Transverse colon (tissue), 4 donors: ENCODE measurements at regions not wholly inside any gene's neighbourhood (a gene's known extent, or its start where the extent isn't known, plus 50 kb on each side); places are given as distances from the start of the nearest gene placed in this dataset.

Experiments
- DNase-seq: peaks from one replicate; pipeline ENCODE4 v3.0.0-alpha.2; 2019
- H3K27ac ChIP-seq, 4 donors: fragments of 200-600 bp; sonication (generic); 2 replicates each; pipeline ENCODE4 v1.5.1; 2016 to 2018; ENCODE audit warnings: inconsistent platforms in 4 of 4
- H3K27me3 ChIP-seq: fragments of 200-600 bp; sonication (generic); 2 replicates; pipeline ENCODE4 v1.5.1; 2017; ENCODE audit warnings: inconsistent platforms
- H3K36me3 ChIP-seq, 4 donors: fragments of 200-600 bp; sonication (generic); 2 replicates each; pipeline ENCODE4 v1.5.1; 2017 to 2019; ENCODE audit warnings: inconsistent platforms in 4 of 4
- H3K4me1 ChIP-seq, 4 donors: fragments of 200-600 bp; sonication (generic); 2 replicates each; pipeline ENCODE4 v1.5.1; 2017 to 2020; ENCODE audit warnings: inconsistent platforms in 4 of 4
- H3K4me3 ChIP-seq, 4 donors: fragments of 200-600 bp; sonication (generic); 1 replicate in 1 of 4; 2 replicates in 3 of 4; pipeline versions ENCODE4 v1.5.1 to v1.6.1; 2017 to 2019; ENCODE audit warnings: inconsistent platforms in 4 of 4
- H3K9me3 ChIP-seq, 2 donors: fragments of 200-600 bp; sonication (generic); 2 replicates each; pipeline ENCODE4 v1.5.1; 2017 to 2019; ENCODE audit warnings: inconsistent platforms in 2 of 2
- EP300 ChIP-seq: sonication (generic); formaldehyde crosslinking; IDR thresholded peaks from one replicate; pipeline ENCODE4 v1.6.1; 2017; ENCODE audit warnings: antibody characterized with exemption, low read depth
- POLR2A ChIP-seq: fragments of 450-650 bp; IDR thresholded peaks from one replicate; pipeline ENCODE4 v1.6.1; 2016; ENCODE audit warnings: antibody characterized with exemption, mild to moderate bottlenecking, moderate library complexity
- POLR2AphosphoS5 ChIP-seq, 3 donors: sonication (generic); formaldehyde crosslinking; IDR thresholded peaks; one replicate each; pipeline ENCODE4 v1.6.1; 2016; ENCODE audit warnings: antibody characterized with exemption in 3 of 3
- WGBS, 2 donors: methylation state at CpG; one replicate each; pipeline ENCODE4 v1.1.5; 2018; ENCODE audit warnings: low coverage in 1 of 2; 5-methylcytosine and 5-hydroxymethylcytosine counted together
- in situ Hi-C, 4 donors: fragments of 200-750 bp; cut with MboI; loops; one replicate each; pipeline versions ENCODE4 v1.15.0 to v1.15.1; 2017; ENCODE audit warnings: low sequenced_read_pairs in 3 of 4, low pct_ligation_motif_present in 1 of 4, low pct_unique_long_range_greater_than_20kb in 1 of 4
- intact Hi-C: fragments of 100-400 bp; cut with DNase I; formaldehyde crosslinking; loops from one replicate; pipeline ENCODE4 v1.15.1; 2023; ENCODE audit warnings: low total_unique reads
- TF ChIP-seq, protein P1 (sequence below), 5 experiments: fragments of 200-600 bp in 3 of 5; fragments of 450-650 bp in 2 of 5; sonication (generic) in 3 of 5; IDR thresholded peaks; 1 replicate in 2 of 5; 2 replicates in 3 of 5; pipeline ENCODE4 v1.5.1; 2016 to 2017; ENCODE audit warnings: antibody characterized with exemption in 5 of 5, inconsistent platforms in 3 of 5, mild to moderate bottlenecking in 2 of 5, moderate library complexity in 1 of 5

GRCh38 chr2:21607572-21607971 is 483.8 kb downstream of the TDRD15 start:
- Histone ChIP-seq H3K27me3 (no peaks in the 10 kb centered on the region), H3K36me3 (no peaks in the 10 kb centered on the region), H3K27ac (no peak overlapping the region), H3K4me3 (no peak overlapping the region), H3K9me3 (no peaks in the 10 kb centered on the region), H3K4me1 (no peaks in the 10 kb centered on the region)
- in situ Hi-C loops = no loop called here
- 60 to 74% methylated on average over 1 to 6 of the region's 6 CpGs for WGBS, 2 donors
- TF ChIP-seq POLR2A (no peak), EP300 (no peak), POLR2AphosphoS5 (IDR thresholded peaks at IDR 0.05) (no peak)
- TF ChIP-seq, protein P1, sequence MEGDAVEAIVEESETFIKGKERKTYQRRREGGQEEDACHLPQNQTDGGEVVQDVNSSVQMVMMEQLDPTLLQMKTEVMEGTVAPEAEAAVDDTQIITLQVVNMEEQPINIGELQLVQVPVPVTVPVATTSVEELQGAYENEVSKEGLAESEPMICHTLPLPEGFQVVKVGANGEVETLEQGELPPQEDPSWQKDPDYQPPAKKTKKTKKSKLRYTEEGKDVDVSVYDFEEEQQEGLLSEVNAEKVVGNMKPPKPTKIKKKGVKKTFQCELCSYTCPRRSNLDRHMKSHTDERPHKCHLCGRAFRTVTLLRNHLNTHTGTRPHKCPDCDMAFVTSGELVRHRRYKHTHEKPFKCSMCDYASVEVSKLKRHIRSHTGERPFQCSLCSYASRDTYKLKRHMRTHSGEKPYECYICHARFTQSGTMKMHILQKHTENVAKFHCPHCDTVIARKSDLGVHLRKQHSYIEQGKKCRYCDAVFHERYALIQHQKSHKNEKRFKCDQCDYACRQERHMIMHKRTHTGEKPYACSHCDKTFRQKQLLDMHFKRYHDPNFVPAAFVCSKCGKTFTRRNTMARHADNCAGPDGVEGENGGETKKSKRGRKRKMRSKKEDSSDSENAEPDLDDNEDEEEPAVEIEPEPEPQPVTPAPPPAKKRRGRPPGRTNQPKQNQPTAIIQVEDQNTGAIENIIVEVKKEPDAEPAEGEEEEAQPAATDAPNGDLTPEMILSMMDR (IDR thresholded peaks at IDR 0.05) = no peak
- no peak for DNase-seq
- intact Hi-C loops = no loop called here

DNA sequence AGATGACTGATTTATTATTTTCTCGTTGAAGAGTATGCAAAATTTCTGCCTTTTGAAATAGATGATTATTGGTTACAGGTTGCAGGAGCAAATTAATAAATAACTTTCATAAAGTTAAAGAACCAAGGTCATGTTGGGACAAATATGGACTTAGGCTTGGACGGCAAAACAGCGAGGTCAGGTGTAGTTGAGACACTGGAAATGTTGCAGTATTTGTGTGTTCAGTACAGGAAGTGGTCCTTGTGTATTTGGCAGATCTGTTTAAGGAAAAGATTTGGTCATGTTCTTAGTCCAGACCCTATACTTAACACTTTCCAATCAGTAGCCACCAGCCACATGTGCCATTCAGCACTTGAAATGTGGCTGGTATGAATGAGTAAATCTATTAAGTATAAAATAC is 486.5 kb downstream of the TDRD15 start:
- Histone ChIP-seq H3K9me3 (no peaks in the 10 kb centered on the region), H3K27ac (no peak overlapping the region), H3K4me1 (no peaks in the 10 kb centered on the region), H3K27me3 (no peaks in the 10 kb centered on the region), H3K4me3 (no peak overlapping the region), H3K36me3 (no peaks in the 10 kb centered on the region)
- in situ Hi-C loops (no loop called here), intact Hi-C loops (no loop called here)
- 71 to 73% methylated on average over 3 of the region's 3 CpGs for WGBS, 2 donors
- TF ChIP-seq, protein P1 (IDR thresholded peaks at IDR 0.05) = no peak
- DNase-seq = no peak

DNA sequence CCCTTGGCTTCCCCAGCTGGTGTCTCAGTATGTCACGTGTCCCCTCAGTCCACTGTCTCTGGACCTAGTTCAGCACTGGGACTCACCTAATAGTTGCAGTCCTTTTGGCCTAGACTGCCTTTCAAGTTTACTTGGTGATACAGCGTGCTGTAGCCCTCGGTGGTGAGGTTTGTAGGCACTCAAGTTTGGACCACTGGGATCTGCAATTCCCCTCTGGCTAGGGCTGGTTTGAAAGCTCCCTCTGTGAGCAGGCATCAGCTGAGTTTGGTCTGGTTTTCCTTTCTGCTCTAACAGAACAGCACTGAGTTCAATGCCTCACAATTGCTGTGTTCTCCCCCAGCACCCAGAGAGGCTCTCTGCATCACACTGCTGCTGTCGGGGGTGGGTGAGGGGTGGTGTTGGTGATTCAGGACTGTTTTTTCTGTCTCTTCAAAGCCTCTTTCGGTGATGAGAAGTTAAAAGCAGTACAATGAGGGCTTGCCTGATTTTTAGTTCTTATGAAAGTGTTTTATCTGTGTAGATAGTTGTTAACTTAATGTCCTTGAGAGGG is 494.2 kb downstream of the TDRD15 start:
- no peaks in the 10 kb centered on the region for H3K36me3 ChIP-seq
- no peak overlapping the region for H3K27ac ChIP-seq
- no peaks in the 10 kb centered on the region for H3K9me3 ChIP-seq
- in situ Hi-C loops (no loop called here), intact Hi-C loops (no loop called here)
- no peak for DNase-seq
- no peaks in the 10 kb centered on the region for H3K27me3 ChIP-seq
- H3K4me3 ChIP-seq = no peak overlapping the region
- 80% methylated on average over 5 of the region's 5 CpGs; no CpG with 5 or more reads in 1 of the 2 donors for WGBS, 2 donors
- H3K4me1 ChIP-seq = no peaks in the 10 kb centered on the region
- no peak for TF ChIP-seq POLR2A
- TF ChIP-seq, protein P1 (IDR thresholded peaks at IDR 0.05) = no peak
- no peak for TF ChIP-seq POLR2AphosphoS5 (IDR thresholded peaks at IDR 0.05)
- TF ChIP-seq EP300 = no peak

DNA sequence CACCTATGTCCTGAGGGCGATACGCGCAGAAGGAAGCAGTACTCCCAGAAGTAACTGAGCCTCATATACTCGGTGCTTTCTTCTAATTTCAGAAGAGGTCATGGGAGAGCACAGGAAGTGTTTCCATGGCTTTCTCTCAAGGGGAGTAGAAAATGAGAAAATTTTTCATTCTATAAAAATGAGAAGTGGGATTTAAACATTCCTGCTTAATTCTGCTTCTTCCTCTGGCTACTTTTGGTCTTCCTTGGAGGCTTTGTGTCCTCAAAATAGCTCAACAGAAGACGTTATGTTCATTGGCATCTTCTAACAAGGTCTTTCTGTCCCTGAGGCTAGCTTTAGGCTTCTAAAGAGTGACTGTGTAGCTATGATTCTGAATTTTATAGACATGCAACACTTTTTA is 497.0 kb downstream of the TDRD15 start:
- H3K4me3 ChIP-seq = no peak overlapping the region
- intact Hi-C loops (no loop called here), in situ Hi-C loops (no loop called here)
- no peak for DNase-seq
- H3K9me3 ChIP-seq = no peaks in the 10 kb centered on the region
- no peak overlapping the region for H3K27ac ChIP-seq
- H3K4me1 ChIP-seq = no peaks in the 10 kb centered on the region
- 43 to 78% methylated on average over 1 to 5 of the region's 5 CpGs for WGBS, 2 donors
- H3K27me3 ChIP-seq = no peaks in the 10 kb centered on the region
- H3K36me3 ChIP-seq = no peaks in the 10 kb centered on the region
- TF ChIP-seq EP300 (no peak), POLR2A (no peak), POLR2AphosphoS5 (IDR thresholded peaks at IDR 0.05) (no peak)
- TF ChIP-seq, protein P1 (IDR thresholded peaks at IDR 0.05) = no peak
